Testis (tissue), 2 donors: ENCODE measurements at regions not wholly inside any gene's neighbourhood (a gene's known extent, or its start where the extent isn't known, plus 50 kb on each side); places are given as distances from the start of the nearest gene placed in this dataset.

Experiments used
- DNase-seq: peaks from one replicate; pipeline ENCODE4 v3.0.0-alpha.2; 2019
- H3K27ac ChIP-seq, 2 donors: fragments of 200-600 bp; sonication (generic); one replicate each; pipeline ENCODE4 v1.5.1; 2019
- H3K27me3 ChIP-seq: fragments of 200-600 bp; sonication (generic); one replicate; pipeline ENCODE4 v1.5.1; 2019
- H3K36me3 ChIP-seq: fragments of 200-600 bp; sonication (generic); one replicate; pipeline ENCODE4 v1.5.1; 2017; ENCODE audit warnings: low read depth; ENCODE audit errors: missing control alignments
- H3K4me1 ChIP-seq: fragments of 200-600 bp; sonication (generic); one replicate; pipeline ENCODE4 v1.5.1; 2019
- H3K4me3 ChIP-seq, 2 donors: fragments of 200-600 bp; sonication (generic); one replicate each; pipeline ENCODE4 v1.5.1; 2017 to 2019
- H3K9me3 ChIP-seq: fragments of 200-600 bp; sonication (generic); one replicate; pipeline ENCODE4 v1.5.1; 2017
- POLR2A ChIP-seq: fragments of 450-650 bp; IDR thresholded peaks from one replicate; pipeline ENCODE4 v1.6.1; 2017; ENCODE audit warnings: antibody characterized with exemption, mild to moderate bottlenecking, moderate library complexity
- WGBS, 2 donors: methylation state at CpG; one replicate each; pipeline ENCODE4 v1.1.5; 2018; 5-methylcytosine and 5-hydroxymethylcytosine counted together
- intact Hi-C: fragments of 100-400 bp; cut with DNase I; formaldehyde crosslinking; loops from one replicate; pipeline ENCODE4 v1.15.1; 2023; ENCODE audit warnings: low total_unique reads
- TF ChIP-seq, protein P1 (sequence below), 3 experiments: fragments of 450-650 bp in 2 of 3; fragments of 200-600 bp in 1 of 3; sonication (generic) in 1 of 3; IDR thresholded peaks; one replicate each; pipeline ENCODE4 v1.5.1; 2016 to 2019; ENCODE audit warnings: antibody characterized with exemption in 3 of 3, mild to moderate bottlenecking in 2 of 3, moderate library complexity in 1 of 3

DNA sequence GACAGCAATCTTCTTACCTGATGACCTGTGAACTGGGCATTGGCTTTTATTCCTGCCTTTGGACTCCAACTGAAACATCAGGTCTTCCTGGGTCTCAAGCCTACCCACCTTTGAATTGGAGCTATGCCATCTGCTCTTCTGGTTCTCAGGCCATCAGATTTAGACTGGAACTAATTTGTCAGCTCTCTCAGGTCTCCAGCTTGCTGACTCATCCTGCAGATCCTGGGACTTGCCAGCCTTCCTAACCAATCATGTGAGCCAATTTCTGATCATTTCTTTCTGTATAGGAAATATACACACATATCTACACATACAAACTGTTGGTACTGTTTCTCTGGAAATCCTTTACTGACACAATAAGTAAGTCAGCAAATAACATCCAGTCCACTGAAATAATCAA, 65.3 kb upstream of the TSPAN8 start:
- intact Hi-C loops, result no loop called here
- no peak for TF ChIP-seq POLR2A
- TF ChIP-seq, protein P1, sequence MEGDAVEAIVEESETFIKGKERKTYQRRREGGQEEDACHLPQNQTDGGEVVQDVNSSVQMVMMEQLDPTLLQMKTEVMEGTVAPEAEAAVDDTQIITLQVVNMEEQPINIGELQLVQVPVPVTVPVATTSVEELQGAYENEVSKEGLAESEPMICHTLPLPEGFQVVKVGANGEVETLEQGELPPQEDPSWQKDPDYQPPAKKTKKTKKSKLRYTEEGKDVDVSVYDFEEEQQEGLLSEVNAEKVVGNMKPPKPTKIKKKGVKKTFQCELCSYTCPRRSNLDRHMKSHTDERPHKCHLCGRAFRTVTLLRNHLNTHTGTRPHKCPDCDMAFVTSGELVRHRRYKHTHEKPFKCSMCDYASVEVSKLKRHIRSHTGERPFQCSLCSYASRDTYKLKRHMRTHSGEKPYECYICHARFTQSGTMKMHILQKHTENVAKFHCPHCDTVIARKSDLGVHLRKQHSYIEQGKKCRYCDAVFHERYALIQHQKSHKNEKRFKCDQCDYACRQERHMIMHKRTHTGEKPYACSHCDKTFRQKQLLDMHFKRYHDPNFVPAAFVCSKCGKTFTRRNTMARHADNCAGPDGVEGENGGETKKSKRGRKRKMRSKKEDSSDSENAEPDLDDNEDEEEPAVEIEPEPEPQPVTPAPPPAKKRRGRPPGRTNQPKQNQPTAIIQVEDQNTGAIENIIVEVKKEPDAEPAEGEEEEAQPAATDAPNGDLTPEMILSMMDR (IDR thresholded peaks at IDR 0.05), result no peak
- DNase-seq, result no peak

DNA sequence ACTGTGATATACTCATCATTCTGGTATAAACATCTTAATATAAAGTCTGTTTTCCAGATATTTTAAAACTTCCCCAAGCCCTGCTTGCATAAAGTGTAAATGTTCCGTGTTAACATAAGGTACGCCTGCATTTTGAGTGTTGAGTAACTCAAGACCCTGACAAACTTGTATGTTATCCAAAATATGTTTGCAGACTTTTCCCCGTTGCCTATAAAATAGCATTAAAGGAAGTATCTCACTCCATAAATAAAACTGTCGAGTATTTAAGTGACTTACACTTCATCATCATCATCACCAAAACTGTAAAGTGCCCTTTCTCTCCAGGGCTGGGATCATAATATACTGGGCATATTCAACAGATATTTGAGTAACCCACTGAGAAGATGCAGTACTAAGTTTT, 64.6 kb upstream of the TSPAN8 start:
- no peaks in the 10 kb centered on the region for H3K27me3 ChIP-seq
- no peak overlapping the region for H3K27ac ChIP-seq
- 93 to 96% methylated on average over 4 of the region's 4 CpGs for WGBS, 2 donors
- H3K4me3 ChIP-seq, result no peak overlapping the region
- intact Hi-C loops, result no loop called here
- TF ChIP-seq POLR2A, result no peak
- TF ChIP-seq, protein P1 (IDR thresholded peaks at IDR 0.05), result no peak
- no peaks in the 10 kb centered on the region for H3K9me3 ChIP-seq
- H3K4me1 ChIP-seq, result no peaks in the 10 kb centered on the region
- DNase-seq, result no peak
- H3K36me3 ChIP-seq, result no peaks in the 10 kb centered on the region

More for the DNA sequence above, 65.3 kb upstream of the TSPAN8 start:
- no peaks in the 10 kb centered on the region for H3K4me1 ChIP-seq
- no peak overlapping the region for H3K4me3 ChIP-seq
- H3K36me3 ChIP-seq, result no peaks in the 10 kb centered on the region
- no peak overlapping the region for H3K27ac ChIP-seq
- H3K9me3 ChIP-seq, result no peaks in the 10 kb centered on the region
- no peaks in the 10 kb centered on the region for H3K27me3 ChIP-seq

DNA sequence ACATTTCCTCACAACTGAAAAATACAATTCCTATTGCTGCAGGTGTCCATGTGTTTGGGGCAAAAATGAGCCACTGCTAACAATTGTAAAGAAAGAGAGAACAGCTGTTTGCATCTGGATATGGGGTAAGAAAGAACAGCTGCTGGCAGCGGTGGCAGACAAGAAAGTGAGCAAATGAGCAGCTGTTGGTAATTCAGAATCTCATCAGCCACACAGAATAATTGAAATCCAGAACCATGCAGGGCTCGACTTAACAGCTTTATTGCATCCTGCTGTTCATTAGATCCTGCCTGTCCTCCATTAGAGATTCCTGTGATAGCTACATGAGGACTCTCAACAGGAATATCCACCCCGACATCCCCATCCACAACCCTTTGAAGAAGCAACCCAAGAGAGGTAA, 62.5 kb upstream of the TSPAN8 start:
- intact Hi-C loops, result no loop called here

DNA sequence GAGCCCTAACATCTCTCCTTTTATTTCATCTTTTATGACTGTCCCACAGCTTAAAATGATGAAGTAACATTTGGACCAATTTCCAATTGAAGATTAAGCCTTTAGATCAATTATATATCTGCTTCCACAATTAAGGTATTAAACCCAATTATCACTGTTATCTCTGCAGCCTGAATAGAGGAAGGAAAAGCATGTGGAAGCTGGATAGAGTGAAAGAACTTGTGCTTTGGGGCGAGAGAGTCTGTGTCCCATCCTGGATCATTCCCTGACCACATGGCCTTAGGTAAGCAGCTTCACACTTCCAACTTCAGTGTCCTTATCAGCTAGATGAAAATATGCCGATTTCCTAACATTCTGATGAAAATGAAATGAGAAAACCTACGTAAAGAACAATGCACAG, 61.4 kb upstream of the TSPAN8 start:
- no peak overlapping the region for H3K4me3 ChIP-seq
- 74 to 80% methylated on average over 3 of the region's 3 CpGs for WGBS, 2 donors
- H3K9me3 ChIP-seq, result no peaks in the 10 kb centered on the region
- intact Hi-C loops, result no loop called here
- H3K27ac ChIP-seq, result no peak overlapping the region
- DNase-seq, result no peak
- no peaks in the 10 kb centered on the region for H3K36me3 ChIP-seq
- TF ChIP-seq POLR2A, result no peak
- TF ChIP-seq, protein P1 (IDR thresholded peaks at IDR 0.05), result no peak
- no peaks in the 10 kb centered on the region for H3K4me1 ChIP-seq
- no peaks in the 10 kb centered on the region for H3K27me3 ChIP-seq

More for the DNA sequence above, 62.5 kb upstream of the TSPAN8 start:
- TF ChIP-seq, protein P1 (IDR thresholded peaks at IDR 0.05), result no peak
- Histone ChIP-seq H3K4me3 (no peak overlapping the region), H3K9me3 (no peaks in the 10 kb centered on the region), H3K27me3 (no peaks in the 10 kb centered on the region), H3K36me3 (no peaks in the 10 kb centered on the region), H3K27ac (no peak overlapping the region), H3K4me1 (no peaks in the 10 kb centered on the region)
- no peak for DNase-seq
- WGBS, 2 donors, result 58 to 66% methylated on average over 3 of the region's 3 CpGs

DNA sequence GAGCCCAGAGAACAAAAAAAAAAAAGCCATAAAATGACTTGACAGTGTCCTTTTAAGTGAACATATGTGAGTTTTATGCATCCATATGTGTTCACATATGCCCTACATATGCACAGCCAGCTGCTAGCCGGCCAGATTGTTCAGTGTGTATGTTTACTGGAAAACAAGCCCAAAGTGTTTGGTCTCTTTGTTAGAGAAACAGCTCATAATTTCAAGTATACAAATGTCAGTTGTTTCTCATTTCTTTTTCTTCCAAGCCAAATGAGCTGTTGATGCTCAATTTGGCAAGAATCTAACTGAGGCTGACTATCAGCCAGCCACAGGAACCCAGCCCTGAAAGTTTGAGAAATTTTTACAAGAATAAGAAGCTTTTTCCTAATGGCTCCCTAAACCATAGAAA, 60.8 kb upstream of the TSPAN8 start:
- no peak for DNase-seq
- 60 to 62% methylated on average over 1 of the region's 1 CpG for WGBS, 2 donors
- Histone ChIP-seq H3K9me3 (no peaks in the 10 kb centered on the region), H3K4me1 (no peaks in the 10 kb centered on the region), H3K27me3 (no peaks in the 10 kb centered on the region), H3K27ac (no peak overlapping the region), H3K36me3 (no peaks in the 10 kb centered on the region), H3K4me3 (no peak overlapping the region)
- intact Hi-C loops, result no loop called here
- TF ChIP-seq, protein P1 (IDR thresholded peaks at IDR 0.05), result no peak
- TF ChIP-seq POLR2A, result no peak
